ENCODE measurements at regions not wholly inside any gene's neighbourhood (a gene's known extent, or its start where the extent isn't known, plus 50 kb on each side); places are given as distances from the start of the nearest gene placed in this dataset.

- no peak for TF ChIP-seq CTCF (conservative IDR thresholded peaks at IDR 0.05 in 1 of 2, IDR thresholded peaks at IDR 0.05 in 1 of 2; ENCODE audit: extremely low read depth in 1 of 2, insufficient read depth in 1 of 2, low read depth in 1 of 2, low read length in 2 of 2)
- TF ChIP-seq EZH2 (IDR thresholded peaks at IDR 0.05; ENCODE audit: borderline replicate concordance, low read length), result no peak
Measured at GRCh38 chrX:22686138-22686541, 313.6 kb upstream of the DDX53 start.
